Osteoblast (primary cell): ENCODE measurements at regions not wholly inside any gene's neighbourhood (a gene's known extent, or its start where the extent isn't known, plus 50 kb on each side); places are given as distances from the start of the nearest gene placed in this dataset.

Experiments
- DNase-seq: peaks from one replicate; pipeline ENCODE4 v3.0.0; 2011; ENCODE audit warnings: low spot score, mixed read lengths; ENCODE audit not compliant: insufficient read length; ENCODE audit errors: missing footprints
- H2AFZ ChIP-seq: 2 replicates; pipeline ENCODE4 v1.6.0; 2011; ENCODE audit warnings: mild to moderate bottlenecking, low read length
- H3K27ac ChIP-seq: 2 replicates; pipeline ENCODE4 v1.5.1; 2011; ENCODE audit warnings: mild to moderate bottlenecking, low read depth, low read length, moderate library complexity
- H3K27me3 ChIP-seq: 2 replicates; pipeline ENCODE4 v1.6.0; 2012; ENCODE audit warnings: mild to moderate bottlenecking, control low read depth, inconsistent platforms, low read length, moderate library complexity; ENCODE audit not compliant: insufficient read depth
- H3K36me3 ChIP-seq: 2 replicates; pipeline ENCODE4 v1.5.1; 2011; ENCODE audit warnings: mild to moderate bottlenecking, low read length, control low read depth, moderate library complexity; ENCODE audit not compliant: insufficient read depth
- H3K4me1 ChIP-seq: 2 replicates; pipeline ENCODE4 v1.5.1; 2011; ENCODE audit warnings: mild to moderate bottlenecking, low read length, control low read depth, moderate library complexity; ENCODE audit not compliant: insufficient read depth
- H3K4me2 ChIP-seq: 2 replicates; pipeline ENCODE4 v1.6.0; 2011; ENCODE audit warnings: mild to moderate bottlenecking, low read length; ENCODE audit not compliant: insufficient read depth
- H3K4me3 ChIP-seq: fragments of 200-600 bp; sonication (generic); 3 replicates; pipeline ENCODE4 v1.5.1; 2012; ENCODE audit warnings: mild to moderate bottlenecking, low read length, inconsistent platforms; ENCODE audit not compliant: insufficient read depth
- H3K79me2 ChIP-seq: 2 replicates; pipeline ENCODE4 v1.6.0; 2012; ENCODE audit warnings: mild to moderate bottlenecking, low read length, control low read depth, inconsistent platforms; ENCODE audit not compliant: insufficient read depth
- H3K9me3 ChIP-seq: 2 replicates; pipeline ENCODE4 v1.5.1; 2011; ENCODE audit warnings: low read depth, low read length, control low read depth
- H4K20me1 ChIP-seq: 2 replicates; pipeline ENCODE4 v1.6.0; 2012; ENCODE audit warnings: mild to moderate bottlenecking, low read length, control low read depth; ENCODE audit not compliant: insufficient read depth
- TF ChIP-seq, protein P1 (sequence below): IDR thresholded peaks from 2 replicates; pipeline ENCODE4 v1.5.1; 2011; ENCODE audit warnings: mild to moderate bottlenecking, low read depth, low read length, moderate library complexity; ENCODE audit errors: extremely low read depth

DNA sequence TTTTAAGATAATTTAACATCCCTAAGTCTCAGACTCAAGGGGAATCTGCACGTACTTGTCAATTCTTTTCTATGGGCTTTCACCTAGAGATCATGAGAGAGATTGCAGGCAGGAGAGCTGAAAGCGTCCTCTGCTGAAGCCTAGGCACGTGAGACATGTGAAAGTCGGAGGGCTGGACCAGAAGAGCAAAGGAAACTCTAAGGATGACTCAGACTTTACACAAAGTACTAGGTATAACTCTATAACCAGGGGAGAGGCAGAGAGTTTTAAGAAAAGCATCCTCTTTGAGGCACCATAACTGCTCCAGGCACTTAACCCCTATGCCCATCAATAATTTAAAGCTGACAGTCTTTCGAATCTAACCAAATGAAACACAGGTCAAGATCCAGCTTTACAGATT lies 436.6 kb downstream of the VGLL3 start:
- Histone ChIP-seq H3K79me2 (no peaks in the 10 kb centered on the region), H3K4me2 (no peak overlapping the region), H3K4me3 (no peak overlapping the region), H3K36me3 (no peaks in the 10 kb centered on the region), H4K20me1 (no peaks in the 10 kb centered on the region), H3K9me3 (peaks cover 2% of the 10 kb centered on the region), H3K27ac (no peak overlapping the region), H2AFZ (no peak overlapping the region), H3K4me1 (no peaks in the 10 kb centered on the region), H3K27me3 (no peaks in the 10 kb centered on the region)
- TF ChIP-seq, protein P1, sequence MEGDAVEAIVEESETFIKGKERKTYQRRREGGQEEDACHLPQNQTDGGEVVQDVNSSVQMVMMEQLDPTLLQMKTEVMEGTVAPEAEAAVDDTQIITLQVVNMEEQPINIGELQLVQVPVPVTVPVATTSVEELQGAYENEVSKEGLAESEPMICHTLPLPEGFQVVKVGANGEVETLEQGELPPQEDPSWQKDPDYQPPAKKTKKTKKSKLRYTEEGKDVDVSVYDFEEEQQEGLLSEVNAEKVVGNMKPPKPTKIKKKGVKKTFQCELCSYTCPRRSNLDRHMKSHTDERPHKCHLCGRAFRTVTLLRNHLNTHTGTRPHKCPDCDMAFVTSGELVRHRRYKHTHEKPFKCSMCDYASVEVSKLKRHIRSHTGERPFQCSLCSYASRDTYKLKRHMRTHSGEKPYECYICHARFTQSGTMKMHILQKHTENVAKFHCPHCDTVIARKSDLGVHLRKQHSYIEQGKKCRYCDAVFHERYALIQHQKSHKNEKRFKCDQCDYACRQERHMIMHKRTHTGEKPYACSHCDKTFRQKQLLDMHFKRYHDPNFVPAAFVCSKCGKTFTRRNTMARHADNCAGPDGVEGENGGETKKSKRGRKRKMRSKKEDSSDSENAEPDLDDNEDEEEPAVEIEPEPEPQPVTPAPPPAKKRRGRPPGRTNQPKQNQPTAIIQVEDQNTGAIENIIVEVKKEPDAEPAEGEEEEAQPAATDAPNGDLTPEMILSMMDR = no peak
- no peak for DNase-seq

DNA sequence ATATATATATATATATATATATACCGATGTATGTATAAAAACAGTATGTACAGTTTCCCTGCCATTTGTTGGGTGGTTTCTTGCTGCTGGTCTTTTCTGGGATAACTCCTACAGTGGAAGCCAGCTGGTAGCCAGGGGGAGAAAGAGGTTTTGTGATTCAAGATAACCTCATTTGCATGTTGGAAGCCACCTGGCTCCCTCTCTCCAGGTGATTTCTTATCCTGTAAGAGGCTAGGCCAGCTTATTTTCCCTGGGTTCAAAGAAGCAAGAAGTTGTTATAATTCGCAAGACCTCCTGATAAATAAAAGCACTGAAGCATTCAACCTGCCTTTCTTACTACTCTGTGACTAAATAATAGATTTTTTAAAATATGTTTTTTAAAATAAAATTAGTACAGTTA lies 443.3 kb downstream of the VGLL3 start:
- H3K36me3 ChIP-seq = no peaks in the 10 kb centered on the region
- no peaks in the 10 kb centered on the region for H3K79me2 ChIP-seq
- no peaks in the 10 kb centered on the region for H4K20me1 ChIP-seq
- no peak overlapping the region for H3K4me3 ChIP-seq
- DNase-seq = no peak
- no peak overlapping the region for H2AFZ ChIP-seq
- no peaks in the 10 kb centered on the region for H3K27me3 ChIP-seq
- H3K4me2 ChIP-seq = no peak overlapping the region
- TF ChIP-seq, protein P1 = no peak
- H3K4me1 ChIP-seq = no peaks in the 10 kb centered on the region
- no peaks in the 10 kb centered on the region for H3K9me3 ChIP-seq
- no peak overlapping the region for H3K27ac ChIP-seq

DNA sequence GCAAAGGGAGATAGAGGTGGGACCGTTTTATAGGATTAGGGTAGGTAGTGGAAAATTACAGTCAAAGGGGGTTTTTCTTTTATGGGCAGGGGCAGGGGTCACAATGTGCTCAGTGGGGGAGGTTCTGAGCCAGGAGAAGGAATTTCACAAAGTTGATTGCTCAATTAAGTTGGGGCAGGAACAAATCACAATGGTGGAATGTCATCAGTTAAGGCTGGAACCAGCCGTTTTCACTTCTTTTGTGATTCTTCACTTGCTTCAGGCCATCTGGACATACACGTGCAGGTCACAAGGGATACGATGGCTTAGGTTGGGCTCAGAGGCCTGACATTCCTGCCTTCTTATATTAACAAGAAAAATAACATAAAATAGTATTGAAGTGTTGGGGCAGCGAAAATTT lies 453.8 kb downstream of the VGLL3 start:
- no peak overlapping the region for H2AFZ ChIP-seq
- H3K27me3 ChIP-seq = no peaks in the 10 kb centered on the region
- no peaks in the 10 kb centered on the region for H3K4me1 ChIP-seq
- no peak overlapping the region for H3K27ac ChIP-seq
- DNase-seq = no peak
- no peaks in the 10 kb centered on the region for H3K9me3 ChIP-seq
- no peaks in the 10 kb centered on the region for H3K36me3 ChIP-seq
- no peaks in the 10 kb centered on the region for H4K20me1 ChIP-seq
- no peak overlapping the region for H3K4me3 ChIP-seq
- H3K79me2 ChIP-seq = no peaks in the 10 kb centered on the region
- TF ChIP-seq, protein P1 = no peak
- H3K4me2 ChIP-seq = no peak overlapping the region

DNA sequence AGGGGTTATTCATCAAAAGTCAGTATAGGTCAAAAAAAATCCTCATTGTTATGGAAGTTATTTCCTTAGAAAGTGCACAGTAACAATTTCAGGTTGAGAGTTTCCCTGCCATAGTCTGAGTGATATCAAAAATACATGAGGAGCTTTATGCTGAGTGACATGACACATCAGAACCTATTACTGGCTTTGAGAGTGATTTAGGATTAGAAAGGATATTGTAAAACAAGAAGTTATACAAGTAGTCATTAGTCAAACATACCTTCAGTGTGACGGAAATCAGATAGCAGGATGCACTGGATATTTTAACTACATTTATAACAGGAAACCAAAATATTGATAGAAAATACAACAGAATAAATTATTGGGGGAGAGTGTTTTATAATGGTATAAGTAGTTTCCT lies 471.1 kb downstream of the VGLL3 start:
- Histone ChIP-seq H3K4me2 (no peak overlapping the region), H3K36me3 (no peaks in the 10 kb centered on the region), H3K79me2 (no peaks in the 10 kb centered on the region), H3K4me3 (no peak overlapping the region), H3K9me3 (no peaks in the 10 kb centered on the region), H3K27ac (no peak overlapping the region), H4K20me1 (no peaks in the 10 kb centered on the region), H3K4me1 (no peaks in the 10 kb centered on the region), H3K27me3 (no peaks in the 10 kb centered on the region), H2AFZ (no peak overlapping the region)
- DNase-seq = no peak
- TF ChIP-seq, protein P1 = no peak
